ENCODE measurements at regions not wholly inside any gene's neighbourhood (a gene's known extent, or its start where the extent isn't known, plus 50 kb on each side); places are given as distances from the start of the nearest gene placed in this dataset.

GRCh38 chr6:23989885-23990533 lies 136.0 kb upstream of the NRSN1 start:
- no peak overlapping the region for H3K4me3 ChIP-seq
- intact Hi-C loops (cut with DNase I): no loop called here
- H3K27ac ChIP-seq: no peak overlapping the region
- no peak for TF ChIP-seq CTCF (IDR thresholded peaks at IDR 0.05)
- DNase-seq: no peak
- no peaks in the 10 kb centered on the region for H3K4me1 ChIP-seq
- H3K27me3 ChIP-seq: no peaks in the 10 kb centered on the region
- no peak overlapping the region for H3K9ac ChIP-seq (ENCODE audit: low read depth in 2 of 2, low read length in 2 of 2)
- H3K36me3 ChIP-seq: no peaks in the 10 kb centered on the region
- no peaks in the 10 kb centered on the region for H3K9me3 ChIP-seq

- DNase-seq: no peak
- H3K9ac ChIP-seq (ENCODE audit: low read depth in 2 of 2, low read length in 2 of 2): no peak overlapping the region
- H3K4me3 ChIP-seq: no peak overlapping the region
- H3K27ac ChIP-seq: no peak overlapping the region
- no peaks in the 10 kb centered on the region for H3K9me3 ChIP-seq
- intact Hi-C loops (cut with DNase I): no loop called here
- no peaks in the 10 kb centered on the region for H3K36me3 ChIP-seq
- H3K4me1 ChIP-seq: no peaks in the 10 kb centered on the region
- no peak for TF ChIP-seq CTCF (IDR thresholded peaks at IDR 0.05)
- no peaks in the 10 kb centered on the region for H3K27me3 ChIP-seq
These were observed 132.0 kb upstream of the NRSN1 start for GRCh38 chr6:23994013-23994412.

GRCh38 chr6:24004062-24004461 lies 122.0 kb upstream of the NRSN1 start:
- no peaks in the 10 kb centered on the region for H3K36me3 ChIP-seq
- no peaks in the 10 kb centered on the region for H3K4me1 ChIP-seq
- DNase-seq: no peak
- no peak overlapping the region for H3K9ac ChIP-seq (ENCODE audit: low read depth in 2 of 2, low read length in 2 of 2)
- no peaks in the 10 kb centered on the region for H3K9me3 ChIP-seq
- no peak overlapping the region for H3K4me3 ChIP-seq
- no peak for TF ChIP-seq CTCF (IDR thresholded peaks at IDR 0.05)
- H3K27ac ChIP-seq: no peak overlapping the region
- intact Hi-C loops (cut with DNase I): no loop called here
- H3K27me3 ChIP-seq: no peaks in the 10 kb centered on the region

GRCh38 chr6:24004659-24005058 lies 121.4 kb upstream of the NRSN1 start:
- no peak overlapping the region for H3K4me3 ChIP-seq
- H3K27ac ChIP-seq: no peak overlapping the region
- H3K9ac ChIP-seq (ENCODE audit: low read depth in 2 of 2, low read length in 2 of 2): no peak overlapping the region
- intact Hi-C loops (cut with DNase I): no loop called here
- H3K9me3 ChIP-seq: no peaks in the 10 kb centered on the region
- H3K36me3 ChIP-seq: no peaks in the 10 kb centered on the region
- no peaks in the 10 kb centered on the region for H3K4me1 ChIP-seq
- H3K27me3 ChIP-seq: no peaks in the 10 kb centered on the region
- no peak for TF ChIP-seq CTCF (IDR thresholded peaks at IDR 0.05)
- DNase-seq: no peak

GRCh38 chr6:24006254-24006653 lies 119.8 kb upstream of the NRSN1 start:
- Histone ChIP-seq H3K4me1 (no peaks in the 10 kb centered on the region), H3K4me3 (no peak overlapping the region), H3K27me3 (no peaks in the 10 kb centered on the region), H3K9ac (ENCODE audit: low read depth in 2 of 2, low read length in 2 of 2) (no peak overlapping the region), H3K27ac (no peak overlapping the region), H3K36me3 (no peaks in the 10 kb centered on the region), H3K9me3 (no peaks in the 10 kb centered on the region)
- intact Hi-C loops (cut with DNase I): no loop called here
- no peak for DNase-seq
- TF ChIP-seq CTCF (IDR thresholded peaks at IDR 0.05): no peak
